ENCODE measurements at regions not wholly inside any gene's neighbourhood (a gene's known extent, or its start where the extent isn't known, plus 50 kb on each side); places are given as distances from the start of the nearest gene placed in this dataset.

DNA sequence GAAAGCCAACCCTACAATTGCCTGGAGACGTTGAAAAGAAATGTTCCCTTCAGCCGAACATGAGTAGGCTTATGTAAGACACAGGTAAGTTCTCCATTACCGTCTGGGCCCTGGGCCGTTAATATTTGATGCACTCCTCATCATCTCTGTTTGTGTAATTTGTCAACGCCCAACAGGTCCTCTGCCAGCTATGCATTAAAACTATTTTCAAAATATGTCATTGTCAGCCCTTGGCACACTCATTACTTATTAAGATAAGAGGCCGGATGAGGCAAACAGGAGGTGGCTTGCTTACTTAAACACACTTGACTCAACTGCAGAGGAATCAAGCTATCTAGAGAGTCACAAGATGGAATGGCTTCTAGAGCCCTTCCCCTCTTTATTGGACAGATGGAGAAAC lies 544.9 kb downstream of the TOX3 start (continued):
- no peak for TF ChIP-seq ZNF462 (CRISPR knock-in tag; IDR thresholded peaks at IDR 0.05)

DNA sequence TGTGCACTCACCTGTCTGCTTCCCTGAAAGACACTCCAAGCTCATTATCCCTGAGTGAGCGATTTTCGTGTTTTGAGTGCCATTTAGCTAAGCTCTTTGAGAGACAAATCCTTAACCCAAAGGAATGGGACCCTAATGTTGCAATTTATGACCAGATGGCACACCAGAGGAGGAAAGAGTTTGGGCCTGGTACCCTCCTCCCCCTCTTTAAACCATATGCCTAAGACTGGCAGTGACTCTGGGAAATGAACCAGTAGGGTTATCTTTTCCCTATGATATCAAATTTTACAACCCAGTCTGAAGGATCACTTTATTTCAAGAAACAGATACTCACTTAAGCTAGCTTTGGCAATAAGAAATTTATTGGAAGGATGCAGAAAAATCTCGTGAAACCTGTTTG lies 550.4 kb downstream of the TOX3 start:
- no peak overlapping the region for H3K27ac ChIP-seq (ENCODE audit: low read depth)
- H3K4me2 ChIP-seq = no peak overlapping the region
- no peaks in the 10 kb centered on the region for H3K79me2 ChIP-seq (replicated peaks; ENCODE audit: insufficient read depth)
- no peaks in the 10 kb centered on the region for H3K4me1 ChIP-seq (ENCODE audit: insufficient read depth)
- no peak overlapping the region for H3K4me3 ChIP-seq
- Mint-ChIP-seq H3K9me3 (no peaks in the 10 kb centered on the region; the same call in 2 of the 3 replicates), H3K4me3 (no peak overlapping the region), H3K27me3 (ENCODE audit: insufficient read depth, low read depth, poor library complexity) (no peaks in the 10 kb centered on the region), H3K36me3 (ENCODE audit: low read depth) (no peaks in the 10 kb centered on the region), H3K27ac (no peak overlapping the region), H3K4me1 (peaks cover 3% of the 10 kb centered on the region; the same call in 2 of the 3 replicates)
- ATAC-seq (no peak), DNase-seq (ENCODE audit: low spot score) (no peak)
- no peaks in the 10 kb centered on the region for H3K27me3 ChIP-seq (ENCODE audit: insufficient read depth)
- H2AFZ ChIP-seq = no peak overlapping the region
- H3K36me3 ChIP-seq (ENCODE audit: insufficient read depth) = no peaks in the 10 kb centered on the region
- H3K9me2 ChIP-seq (ENCODE audit: insufficient read depth) = peaks cover 23% of the 10 kb centered on the region; the same call in 1 of the 2 replicates
- H3F3A ChIP-seq (replicated peaks; ENCODE audit: low read depth) = no peaks in the 10 kb centered on the region
- no peaks in the 10 kb centered on the region for H4K20me1 ChIP-seq (replicated peaks; ENCODE audit: insufficient read depth)
- TF ChIP-seq STAT1 (IDR thresholded peaks at IDR 0.05; ENCODE audit: unreplicated experiment) (no peak), ZNF462 (CRISPR knock-in tag; IDR thresholded peaks at IDR 0.05) (no peak), POLR2AphosphoS5 (IDR thresholded peaks at IDR 0.05; ENCODE audit: low read depth) (no peak), EZH2phosphoT487 (IDR thresholded peaks at IDR 0.05; ENCODE audit: unreplicated experiment) (no peak), JUNB (IDR thresholded peaks at IDR 0.05; ENCODE audit: unreplicated experiment) (no peak), NANOG (IDR thresholded peaks at IDR 0.05; ENCODE audit: borderline replicate concordance) (no peak)
- TF ChIP-seq, protein P1, sequence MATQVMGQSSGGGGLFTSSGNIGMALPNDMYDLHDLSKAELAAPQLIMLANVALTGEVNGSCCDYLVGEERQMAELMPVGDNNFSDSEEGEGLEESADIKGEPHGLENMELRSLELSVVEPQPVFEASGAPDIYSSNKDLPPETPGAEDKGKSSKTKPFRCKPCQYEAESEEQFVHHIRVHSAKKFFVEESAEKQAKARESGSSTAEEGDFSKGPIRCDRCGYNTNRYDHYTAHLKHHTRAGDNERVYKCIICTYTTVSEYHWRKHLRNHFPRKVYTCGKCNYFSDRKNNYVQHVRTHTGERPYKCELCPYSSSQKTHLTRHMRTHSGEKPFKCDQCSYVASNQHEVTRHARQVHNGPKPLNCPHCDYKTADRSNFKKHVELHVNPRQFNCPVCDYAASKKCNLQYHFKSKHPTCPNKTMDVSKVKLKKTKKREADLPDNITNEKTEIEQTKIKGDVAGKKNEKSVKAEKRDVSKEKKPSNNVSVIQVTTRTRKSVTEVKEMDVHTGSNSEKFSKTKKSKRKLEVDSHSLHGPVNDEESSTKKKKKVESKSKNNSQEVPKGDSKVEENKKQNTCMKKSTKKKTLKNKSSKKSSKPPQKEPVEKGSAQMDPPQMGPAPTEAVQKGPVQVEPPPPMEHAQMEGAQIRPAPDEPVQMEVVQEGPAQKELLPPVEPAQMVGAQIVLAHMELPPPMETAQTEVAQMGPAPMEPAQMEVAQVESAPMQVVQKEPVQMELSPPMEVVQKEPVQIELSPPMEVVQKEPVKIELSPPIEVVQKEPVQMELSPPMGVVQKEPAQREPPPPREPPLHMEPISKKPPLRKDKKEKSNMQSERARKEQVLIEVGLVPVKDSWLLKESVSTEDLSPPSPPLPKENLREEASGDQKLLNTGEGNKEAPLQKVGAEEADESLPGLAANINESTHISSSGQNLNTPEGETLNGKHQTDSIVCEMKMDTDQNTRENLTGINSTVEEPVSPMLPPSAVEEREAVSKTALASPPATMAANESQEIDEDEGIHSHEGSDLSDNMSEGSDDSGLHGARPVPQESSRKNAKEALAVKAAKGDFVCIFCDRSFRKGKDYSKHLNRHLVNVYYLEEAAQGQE (IDR thresholded peaks at IDR 0.05; ENCODE audit: unreplicated experiment) = no peak
